Skeletal muscle satellite cell (primary cell): ENCODE measurements at regions not wholly inside any gene's neighbourhood (a gene's known extent, or its start where the extent isn't known, plus 50 kb on each side); places are given as distances from the start of the nearest gene placed in this dataset.

Experiments used
- H3K27me3 ChIP-seq: 2 replicates; pipeline ENCODE4 v1.7.0; 2013; ENCODE audit warnings: low read length; ENCODE audit not compliant: control insufficient read depth, insufficient read depth
- H3K36me3 ChIP-seq: 2 replicates; pipeline ENCODE4 v1.7.0; 2013; ENCODE audit warnings: mild to moderate bottlenecking, control low read depth, low read length; ENCODE audit not compliant: insufficient read depth
- H3K4me1 ChIP-seq: 2 replicates; pipeline ENCODE4 v1.7.0; 2013; ENCODE audit warnings: low read length; ENCODE audit not compliant: control insufficient read depth, insufficient read depth
- H3K4me2 ChIP-seq: 2 replicates; pipeline ENCODE4 v1.7.0; 2013; ENCODE audit warnings: mild to moderate bottlenecking, low read length
- H3K4me3 ChIP-seq: 2 replicates; pipeline ENCODE4 v1.7.0; 2013; ENCODE audit warnings: low read length
- H3K9ac ChIP-seq: 2 replicates; pipeline ENCODE4 v1.7.0; 2013; ENCODE audit warnings: mild to moderate bottlenecking, low read depth, low read length, moderate library complexity
- H3K9me3 ChIP-seq: replicated peaks from 2 replicates; pipeline ENCODE4 v1.7.0; 2013; ENCODE audit warnings: mild to moderate bottlenecking, control low read depth, low read length

GRCh38 chr6:90913266-90913960, 326.5 kb upstream of the MAP3K7 start:
- H3K4me1 ChIP-seq, result no peaks in the 10 kb centered on the region
- H3K36me3 ChIP-seq, result no peaks in the 10 kb centered on the region
- no peak overlapping the region for H3K4me2 ChIP-seq
- no peak overlapping the region for H3K4me3 ChIP-seq
- H3K9me3 ChIP-seq, result no peaks in the 10 kb centered on the region
- no peak overlapping the region for H3K9ac ChIP-seq
- H3K27me3 ChIP-seq, result no peaks in the 10 kb centered on the region

- no peaks in the 10 kb centered on the region for H3K9me3 ChIP-seq
- H3K27me3 ChIP-seq, result no peaks in the 10 kb centered on the region
Measured at GRCh38 chr6:90911642-90912041, 324.8 kb upstream of the MAP3K7 start.

GRCh38 chr6:90910893-90911292, 324.0 kb upstream of the MAP3K7 start:
- no peaks in the 10 kb centered on the region for H3K9me3 ChIP-seq
- H3K4me1 ChIP-seq, result no peaks in the 10 kb centered on the region
- H3K9ac ChIP-seq, result no peak overlapping the region
- H3K4me3 ChIP-seq, result no peak overlapping the region
- no peaks in the 10 kb centered on the region for H3K36me3 ChIP-seq
- no peaks in the 10 kb centered on the region for H3K27me3 ChIP-seq
- no peak overlapping the region for H3K4me2 ChIP-seq

More at GRCh38 chr6:90911642-90912041, 324.8 kb upstream of the MAP3K7 start:
- H3K9ac ChIP-seq, result no peak overlapping the region
- no peaks in the 10 kb centered on the region for H3K4me1 ChIP-seq
- H3K36me3 ChIP-seq, result no peaks in the 10 kb centered on the region
- no peak overlapping the region for H3K4me3 ChIP-seq
- H3K4me2 ChIP-seq, result no peak overlapping the region

DNA sequence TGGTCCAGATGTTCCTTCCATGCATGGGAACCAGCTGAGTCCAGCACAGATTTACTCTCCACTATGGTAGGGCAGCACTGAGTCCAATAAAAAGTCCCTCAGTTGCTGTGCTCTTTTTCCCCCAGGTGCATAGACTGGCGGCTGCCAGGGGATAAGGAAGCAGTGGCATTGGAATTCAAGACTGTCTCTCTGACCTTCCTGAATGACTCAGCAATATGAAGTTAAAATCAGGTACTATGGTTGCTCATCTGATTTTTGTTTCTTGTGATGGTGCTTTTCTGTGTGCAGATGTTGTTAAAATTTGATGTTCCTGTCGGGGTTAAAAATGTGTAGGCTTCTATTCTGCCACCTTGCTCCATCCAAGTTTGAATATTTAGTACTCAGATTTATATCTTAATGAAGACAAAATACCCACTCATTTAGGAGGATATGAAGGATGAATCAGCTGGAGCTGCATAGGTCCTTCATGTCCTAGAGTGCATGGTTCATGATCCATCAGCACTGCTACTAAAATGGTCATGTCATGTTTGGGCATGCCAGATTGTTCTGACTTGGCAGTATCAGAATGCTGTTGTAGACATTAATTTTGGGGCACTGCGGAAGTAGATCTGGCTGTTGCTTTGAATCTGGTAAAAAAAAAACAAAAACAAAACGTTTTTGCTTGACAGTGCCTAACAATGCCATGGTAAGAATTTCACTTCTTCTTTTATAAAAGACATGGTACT, 321.2 kb upstream of the MAP3K7 start:
- Histone ChIP-seq H3K4me3 (no peak overlapping the region), H3K4me1 (no peaks in the 10 kb centered on the region), H3K27me3 (no peaks in the 10 kb centered on the region), H3K9ac (no peak overlapping the region), H3K36me3 (no peaks in the 10 kb centered on the region), H3K9me3 (no peaks in the 10 kb centered on the region), H3K4me2 (no peak overlapping the region)

GRCh38 chr6:90905351-90905750, 318.5 kb upstream of the MAP3K7 start:
- no peaks in the 10 kb centered on the region for H3K4me1 ChIP-seq
- no peaks in the 10 kb centered on the region for H3K36me3 ChIP-seq

GRCh38 chr6:90900034-90900433, 313.2 kb upstream of the MAP3K7 start:
- Histone ChIP-seq H3K4me2 (no peak overlapping the region), H3K27me3 (peaks cover 4% of the 10 kb centered on the region)

More at GRCh38 chr6:90905351-90905750, 318.5 kb upstream of the MAP3K7 start:
- Histone ChIP-seq H3K4me3 (no peak overlapping the region), H3K9me3 (no peaks in the 10 kb centered on the region), H3K27me3 (no peaks in the 10 kb centered on the region), H3K9ac (no peak overlapping the region), H3K4me2 (no peak overlapping the region)

GRCh38 chr6:90898763-90899162, 311.9 kb upstream of the MAP3K7 start:
- no peaks in the 10 kb centered on the region for H3K4me1 ChIP-seq
- H3K27me3 ChIP-seq, result peaks cover 4% of the 10 kb centered on the region
- H3K36me3 ChIP-seq, result no peaks in the 10 kb centered on the region
- H3K9me3 ChIP-seq, result no peaks in the 10 kb centered on the region
- H3K4me3 ChIP-seq, result no peak overlapping the region
- no peak overlapping the region for H3K9ac ChIP-seq
- no peak overlapping the region for H3K4me2 ChIP-seq

More at GRCh38 chr6:90900034-90900433, 313.2 kb upstream of the MAP3K7 start:
- no peaks in the 10 kb centered on the region for H3K4me1 ChIP-seq
- no peaks in the 10 kb centered on the region for H3K9me3 ChIP-seq
- no peak overlapping the region for H3K4me3 ChIP-seq
- no peak overlapping the region for H3K9ac ChIP-seq
- H3K36me3 ChIP-seq, result no peaks in the 10 kb centered on the region

DNA sequence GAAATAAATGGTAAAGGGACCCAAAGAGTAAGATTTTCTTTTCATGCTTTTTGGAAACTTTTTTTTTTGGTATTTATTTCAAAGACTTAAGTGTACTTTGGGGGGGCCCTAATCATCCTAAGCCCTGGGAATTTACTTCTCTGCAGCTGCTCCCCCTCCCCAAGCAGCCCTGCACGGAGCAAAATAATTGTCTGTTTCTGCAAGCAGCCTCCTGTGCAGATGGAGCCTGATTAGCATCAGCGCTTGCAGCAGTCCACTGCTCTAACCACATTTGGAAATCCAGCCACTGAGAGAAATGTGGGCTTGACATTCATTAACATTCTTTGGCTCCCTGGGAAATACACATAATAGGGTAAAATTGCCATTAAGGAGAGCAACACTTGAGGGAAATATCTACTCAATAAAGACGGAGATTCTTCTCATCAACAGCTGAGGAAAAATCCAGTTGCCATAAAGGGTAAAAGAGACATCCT, 309.2 kb upstream of the MAP3K7 start:
- Histone ChIP-seq H3K9ac (no peak overlapping the region), H3K36me3 (no peaks in the 10 kb centered on the region), H3K4me3 (no peak overlapping the region), H3K27me3 (peaks cover 6% of the 10 kb centered on the region), H3K4me2 (no peak overlapping the region), H3K9me3 (no peaks in the 10 kb centered on the region), H3K4me1 (no peaks in the 10 kb centered on the region)

DNA sequence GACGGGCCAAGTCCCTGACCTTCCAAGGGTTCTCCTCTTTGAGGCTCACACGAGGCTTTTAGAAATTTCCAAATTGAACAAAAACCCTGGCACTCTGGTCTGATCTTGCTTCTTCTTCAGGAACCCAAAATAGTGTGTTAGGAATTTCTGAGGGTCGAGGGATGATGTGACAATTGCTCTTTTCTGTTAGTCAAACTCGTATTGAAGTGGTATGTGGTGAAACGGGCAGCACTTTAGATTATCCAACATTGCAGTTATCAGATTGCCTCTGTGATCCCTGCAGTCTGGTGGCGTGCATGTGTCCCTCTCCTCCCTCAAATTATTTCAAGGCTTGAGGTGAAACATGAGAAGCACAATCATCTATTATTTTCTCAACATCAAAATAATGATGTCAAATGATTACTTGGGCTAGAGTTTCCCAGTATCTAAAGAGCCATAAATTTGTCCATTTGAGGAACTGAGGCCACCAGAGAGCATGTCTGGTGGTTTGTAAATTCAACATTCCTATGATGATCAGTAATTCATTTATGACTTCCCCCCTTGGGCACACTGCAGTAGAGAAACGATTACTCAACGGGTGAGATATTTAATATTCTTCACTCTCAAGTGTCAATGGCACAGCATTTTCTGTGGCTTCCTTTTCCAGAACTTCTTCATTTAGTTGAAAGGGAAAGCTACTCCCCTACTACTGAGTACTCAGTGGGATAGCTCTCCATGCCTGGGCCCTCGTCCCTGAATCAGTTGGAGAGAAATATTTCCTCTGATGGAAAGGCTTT, 308.6 kb upstream of the MAP3K7 start:
- Histone ChIP-seq H3K9me3 (no peaks in the 10 kb centered on the region), H3K4me1 (no peaks in the 10 kb centered on the region), H3K36me3 (no peaks in the 10 kb centered on the region), H3K4me3 (no peak overlapping the region), H3K9ac (no peak overlapping the region), H3K27me3 (peaks cover 6% of the 10 kb centered on the region), H3K4me2 (no peak overlapping the region)

- no peak overlapping the region for H3K4me3 ChIP-seq
- H3K4me2 ChIP-seq, result no peak overlapping the region
- H3K36me3 ChIP-seq, result no peaks in the 10 kb centered on the region
- H3K9ac ChIP-seq, result no peak overlapping the region
- H3K27me3 ChIP-seq, result peaks cover 6% of the 10 kb centered on the region
- no peaks in the 10 kb centered on the region for H3K4me1 ChIP-seq
- H3K9me3 ChIP-seq, result no peaks in the 10 kb centered on the region
Measured at GRCh38 chr6:90894285-90895130, 307.6 kb upstream of the MAP3K7 start.

DNA sequence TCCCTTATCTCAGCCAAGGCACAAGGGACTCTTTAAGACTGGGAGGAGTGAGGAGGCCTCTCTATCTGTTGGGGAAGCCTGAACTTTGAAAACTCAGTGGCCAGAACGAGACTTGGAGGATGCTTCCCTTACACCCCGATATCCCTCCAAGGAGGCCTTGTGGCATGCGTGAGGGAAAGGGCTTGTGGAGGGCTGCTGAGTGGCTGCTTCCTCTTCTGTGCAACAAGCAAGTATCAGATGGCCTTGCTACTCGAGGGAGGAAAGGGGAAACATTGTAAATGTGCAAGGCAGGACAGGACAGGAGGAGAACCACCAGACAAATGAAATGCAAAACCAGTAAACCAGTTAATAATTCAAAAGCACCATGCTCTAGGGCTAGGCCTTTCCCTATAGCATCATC, 306.5 kb upstream of the MAP3K7 start:
- Histone ChIP-seq H3K27me3 (peaks cover 6% of the 10 kb centered on the region), H3K9ac (no peak overlapping the region), H3K4me3 (no peak overlapping the region), H3K4me2 (no peak overlapping the region), H3K9me3 (no peaks in the 10 kb centered on the region), H3K36me3 (no peaks in the 10 kb centered on the region), H3K4me1 (no peaks in the 10 kb centered on the region)
